CD14-positive monocyte (primary cell): ENCODE measurements at regions not wholly inside any gene's neighbourhood (a gene's known extent, or its start where the extent isn't known, plus 50 kb on each side); places are given as distances from the start of the nearest gene placed in this dataset.

ENCODE experiments used
- DNase-seq, 3 donors: peaks; one replicate each; pipeline ENCODE4 v3.0.0-alpha.2; 2011 to 2022
- H2AFZ ChIP-seq: 2 replicates; pipeline ENCODE4 v1.6.0; 2012; ENCODE audit warnings: mild to moderate bottlenecking, low read depth, low read length, inconsistent platforms; ENCODE audit not compliant: insufficient read depth, poor library complexity, severe bottlenecking
- H3K27ac ChIP-seq, 2 donors: 1 replicate in 1 of 2; 2 replicates in 1 of 2; pipeline ENCODE4 v1.5.1; 2012 to 2013; ENCODE audit warnings: low read length in 2 of 2, control low read depth in 1 of 2, inconsistent platforms in 1 of 2, low read depth in 1 of 2, mild to moderate bottlenecking in 1 of 2
- H3K27me3 ChIP-seq, 2 donors: one replicate each; pipeline versions ENCODE4 v1.6.0 to v1.6.1; 2011 to 2013; ENCODE audit warnings: low read length in 2 of 2; ENCODE audit not compliant: control insufficient read depth in 2 of 2, insufficient read depth in 2 of 2
- H3K36me3 ChIP-seq, 2 donors: replicated peaks in 1 of 2; 1 replicate in 1 of 2; 2 replicates in 1 of 2; pipeline versions ENCODE4 v1.5.1 to v1.6.1; 2012 to 2013; ENCODE audit warnings: low read length in 2 of 2, control low read depth in 1 of 2, inconsistent platforms in 1 of 2, mild to moderate bottlenecking in 1 of 2; ENCODE audit not compliant: insufficient read depth in 2 of 2, control insufficient read depth in 1 of 2
- H3K4me1 ChIP-seq, 2 donors: 1 replicate in 1 of 2; 2 replicates in 1 of 2; pipeline versions ENCODE4 v1.5.1 to v1.6.1; 2012 to 2013; ENCODE audit warnings: low read length in 2 of 2, control low read depth in 1 of 2, inconsistent platforms in 1 of 2, mild to moderate bottlenecking in 1 of 2, moderate library complexity in 1 of 2; ENCODE audit not compliant: insufficient read depth in 2 of 2, control insufficient read depth in 1 of 2
- H3K4me2 ChIP-seq: replicated peaks from 2 replicates; pipeline ENCODE3; 2012; ENCODE audit warnings: low read length, moderate library complexity, mild to moderate bottlenecking; ENCODE audit not compliant: poor library complexity, severe bottlenecking; ENCODE audit errors: extremely low read depth
- H3K4me3 ChIP-seq, 3 experiments: fragments of 200-600 bp in 1 of 3; sonication (generic) in 1 of 3; replicated peaks in 1 of 3; 1 replicate in 2 of 3; 2 replicates in 1 of 3; pipeline ENCODE4 v1.5.1; 2011 to 2013; ENCODE audit warnings: low read length in 3 of 3, mild to moderate bottlenecking in 3 of 3, control low read depth in 2 of 3, low read depth in 2 of 3, inconsistent platforms in 1 of 3, moderate library complexity in 1 of 3
- H3K79me2 ChIP-seq: 2 replicates; pipeline ENCODE4 v1.6.0; 2012; ENCODE audit warnings: mild to moderate bottlenecking, control low read depth, inconsistent platforms, low read length, moderate library complexity; ENCODE audit not compliant: insufficient read depth
- H3K9ac ChIP-seq: 2 replicates; pipeline ENCODE4 v1.6.0; 2017; ENCODE audit warnings: low read length, mild to moderate bottlenecking; ENCODE audit not compliant: insufficient read depth, poor library complexity, severe bottlenecking
- H3K9me3 ChIP-seq, 2 donors: replicated peaks in 1 of 2; 1 replicate in 1 of 2; 2 replicates in 1 of 2; pipeline versions ENCODE4 v1.5.1 to v1.6.1; 2012 to 2013; ENCODE audit warnings: low read length in 2 of 2, control low read depth in 1 of 2; ENCODE audit not compliant: control insufficient read depth in 1 of 2, insufficient read depth in 1 of 2
- H4K20me1 ChIP-seq: 2 replicates; pipeline ENCODE4 v1.6.0; 2012; ENCODE audit warnings: mild to moderate bottlenecking, low read length, control low read depth, moderate library complexity; ENCODE audit not compliant: insufficient read depth
- H3K27ac Mint-ChIP-seq, 7 donors: one replicate each; pipeline ENCODE4 v1.8.0; 2020; ENCODE audit warnings: mild to moderate bottlenecking in 7 of 7, mixed read lengths in 7 of 7, moderate library complexity in 6 of 7, inconsistent platforms in 2 of 7
- H3K27me3 Mint-ChIP-seq, 3 donors: one replicate each; pipeline ENCODE4 v1.8.0; 2021 to 2022; ENCODE audit warnings: low read depth in 3 of 3, mild to moderate bottlenecking in 3 of 3, mixed read lengths in 3 of 3, moderate library complexity in 3 of 3, inconsistent platforms in 1 of 3
- H3K36me3 Mint-ChIP-seq, 2 donors: one replicate each; pipeline ENCODE4 v1.8.0; 2020; ENCODE audit warnings: mixed read lengths in 2 of 2, inconsistent platforms in 1 of 2, mild to moderate bottlenecking in 1 of 2
- H3K4me1 Mint-ChIP-seq: one replicate; pipeline ENCODE4 v1.8.0; 2020; ENCODE audit warnings: mild to moderate bottlenecking, mixed read lengths
- H3K4me3 Mint-ChIP-seq, 2 donors: one replicate each; pipeline ENCODE4 v1.8.0; 2020; ENCODE audit warnings: mild to moderate bottlenecking in 2 of 2, mixed read lengths in 2 of 2, moderate library complexity in 1 of 2
- H3K9me3 Mint-ChIP-seq, 7 donors: one replicate each; pipeline ENCODE4 v1.8.0; 2020 to 2022; ENCODE audit warnings: mixed read lengths in 7 of 7, mild to moderate bottlenecking in 6 of 7, moderate library complexity in 6 of 7, inconsistent platforms in 2 of 7
- WGBS: methylation state at CpG from one replicate; pipeline ENCODE4 v1.1.5; 2013; ENCODE audit warnings: missing lambda C conversion rate; ENCODE audit not compliant: insufficient coverage; 5-methylcytosine and 5-hydroxymethylcytosine counted together
- intact Hi-C, 2 donors: fragments of 100-400 bp; cut with micrococcal nuclease; formaldehyde crosslinking; loops; one replicate each; pipeline versions ENCODE4 v1.15.0 to v1.15.1; 2023
- TF ChIP-seq, protein P1 (sequence below): fragments of 200-600 bp; IDR thresholded peaks from one replicate; pipeline ENCODE4 v1.8.0; 2022; ENCODE audit warnings: antibody characterized with exemption, mild to moderate bottlenecking

GRCh38 chr9:7402334-7403027, 397.1 kb downstream of the DMAC1 start:
- no peaks in the 10 kb centered on the region for H3K9me3 Mint-ChIP-seq
- H3K27ac ChIP-seq: no peak overlapping the region
- H3K4me1 Mint-ChIP-seq: peaks cover 6% of the 10 kb centered on the region
- H3K9ac ChIP-seq: no peak overlapping the region
- no peak overlapping the region for H3K4me2 ChIP-seq
- H4K20me1 ChIP-seq: no peaks in the 10 kb centered on the region
- H2AFZ ChIP-seq: no peak overlapping the region
- no peaks in the 10 kb centered on the region for H3K79me2 ChIP-seq
- H3K36me3 ChIP-seq: no peaks in the 10 kb centered on the region
- TF ChIP-seq, protein P1, sequence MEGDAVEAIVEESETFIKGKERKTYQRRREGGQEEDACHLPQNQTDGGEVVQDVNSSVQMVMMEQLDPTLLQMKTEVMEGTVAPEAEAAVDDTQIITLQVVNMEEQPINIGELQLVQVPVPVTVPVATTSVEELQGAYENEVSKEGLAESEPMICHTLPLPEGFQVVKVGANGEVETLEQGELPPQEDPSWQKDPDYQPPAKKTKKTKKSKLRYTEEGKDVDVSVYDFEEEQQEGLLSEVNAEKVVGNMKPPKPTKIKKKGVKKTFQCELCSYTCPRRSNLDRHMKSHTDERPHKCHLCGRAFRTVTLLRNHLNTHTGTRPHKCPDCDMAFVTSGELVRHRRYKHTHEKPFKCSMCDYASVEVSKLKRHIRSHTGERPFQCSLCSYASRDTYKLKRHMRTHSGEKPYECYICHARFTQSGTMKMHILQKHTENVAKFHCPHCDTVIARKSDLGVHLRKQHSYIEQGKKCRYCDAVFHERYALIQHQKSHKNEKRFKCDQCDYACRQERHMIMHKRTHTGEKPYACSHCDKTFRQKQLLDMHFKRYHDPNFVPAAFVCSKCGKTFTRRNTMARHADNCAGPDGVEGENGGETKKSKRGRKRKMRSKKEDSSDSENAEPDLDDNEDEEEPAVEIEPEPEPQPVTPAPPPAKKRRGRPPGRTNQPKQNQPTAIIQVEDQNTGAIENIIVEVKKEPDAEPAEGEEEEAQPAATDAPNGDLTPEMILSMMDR: no peak
- H3K27me3 ChIP-seq: no peaks in the 10 kb centered on the region
- no peak for DNase-seq
- no peak overlapping the region for H3K4me3 Mint-ChIP-seq
- H3K27me3 Mint-ChIP-seq: peaks cover 0 to 4% (median 2%) of the 10 kb centered on the region in 3 donors
- H3K27ac Mint-ChIP-seq: no peak overlapping the region
- H3K36me3 Mint-ChIP-seq: no peaks in the 10 kb centered on the region
- 83% methylated on average over 1 of the region's 2 CpGs for WGBS
- intact Hi-C loops: no loop called here
- H3K9me3 ChIP-seq: no peaks in the 10 kb centered on the region
- no peak overlapping the region for H3K4me3 ChIP-seq
- no peaks in the 10 kb centered on the region for H3K4me1 ChIP-seq

DNA sequence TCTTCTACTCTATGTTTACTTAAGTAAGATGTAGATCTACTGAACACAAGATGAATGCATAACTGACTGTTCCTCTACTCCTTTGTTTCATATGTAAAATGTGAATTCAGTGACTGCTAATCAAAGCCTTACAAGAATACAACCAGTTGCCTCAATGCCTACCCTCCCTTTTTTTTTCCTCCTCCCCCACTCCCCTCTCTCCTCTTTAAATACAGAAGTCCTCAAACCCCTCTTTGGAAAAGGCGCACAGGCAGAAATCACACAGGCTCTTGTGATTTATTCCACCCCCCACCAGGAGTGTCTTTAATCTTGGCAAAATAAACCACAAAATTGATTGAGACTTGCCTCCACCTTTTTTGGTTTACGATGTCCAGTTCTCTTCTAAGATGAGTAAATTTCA, 398.5 kb downstream of the DMAC1 start:
- 78% methylated on average over 1 of the region's 2 CpGs for WGBS
- no peaks in the 10 kb centered on the region for H3K36me3 ChIP-seq
- no peak overlapping the region for H3K4me3 ChIP-seq
- no peak overlapping the region for H3K27ac ChIP-seq
- H4K20me1 ChIP-seq: no peaks in the 10 kb centered on the region
- H3K4me1 Mint-ChIP-seq: peaks cover 6% of the 10 kb centered on the region
- no peaks in the 10 kb centered on the region for H3K27me3 ChIP-seq
- H3K4me1 ChIP-seq: no peaks in the 10 kb centered on the region
- TF ChIP-seq, protein P1: no peak
- no peak overlapping the region for H3K4me2 ChIP-seq
- intact Hi-C loops: no loop called here
- H2AFZ ChIP-seq: no peak overlapping the region
- no peak overlapping the region for H3K9ac ChIP-seq
- no peaks in the 10 kb centered on the region for H3K9me3 ChIP-seq
- H3K27me3 Mint-ChIP-seq: peaks cover 0 to 4% (median 2%) of the 10 kb centered on the region in 3 donors
- H3K4me3 Mint-ChIP-seq: no peak overlapping the region
- H3K79me2 ChIP-seq: no peaks in the 10 kb centered on the region
- H3K27ac Mint-ChIP-seq: no peak overlapping the region
- no peak for DNase-seq
- no peaks in the 10 kb centered on the region for H3K9me3 Mint-ChIP-seq
- H3K36me3 Mint-ChIP-seq: no peaks in the 10 kb centered on the region
